Glomerular visceral epithelial cell (primary cell): ENCODE measurements at regions not wholly inside any gene's neighbourhood (a gene's known extent, or its start where the extent isn't known, plus 50 kb on each side); places are given as distances from the start of the nearest gene placed in this dataset.

Experiments used
- DNase-seq: peaks from one replicate; pipeline ENCODE4 v3.0.0-alpha.2; 2016; ENCODE audit errors: extremely low spot score

DNA sequence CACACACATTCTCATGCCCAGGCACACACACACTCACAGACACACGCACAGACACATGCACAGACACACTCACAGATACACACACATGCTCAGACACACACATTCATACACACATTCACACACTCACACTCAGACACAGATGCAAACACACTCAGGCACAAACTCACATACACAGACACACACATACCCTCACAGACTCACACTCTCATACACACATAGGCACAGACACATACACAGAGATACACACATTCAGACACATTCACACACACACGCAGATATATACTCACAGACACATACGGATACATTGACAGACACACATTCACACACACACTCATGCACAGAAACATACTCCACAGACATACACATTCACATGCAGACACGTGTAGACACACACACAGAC lies 89.6 kb downstream of the RBFOX3 start:
- DNase-seq = no peak

DNA sequence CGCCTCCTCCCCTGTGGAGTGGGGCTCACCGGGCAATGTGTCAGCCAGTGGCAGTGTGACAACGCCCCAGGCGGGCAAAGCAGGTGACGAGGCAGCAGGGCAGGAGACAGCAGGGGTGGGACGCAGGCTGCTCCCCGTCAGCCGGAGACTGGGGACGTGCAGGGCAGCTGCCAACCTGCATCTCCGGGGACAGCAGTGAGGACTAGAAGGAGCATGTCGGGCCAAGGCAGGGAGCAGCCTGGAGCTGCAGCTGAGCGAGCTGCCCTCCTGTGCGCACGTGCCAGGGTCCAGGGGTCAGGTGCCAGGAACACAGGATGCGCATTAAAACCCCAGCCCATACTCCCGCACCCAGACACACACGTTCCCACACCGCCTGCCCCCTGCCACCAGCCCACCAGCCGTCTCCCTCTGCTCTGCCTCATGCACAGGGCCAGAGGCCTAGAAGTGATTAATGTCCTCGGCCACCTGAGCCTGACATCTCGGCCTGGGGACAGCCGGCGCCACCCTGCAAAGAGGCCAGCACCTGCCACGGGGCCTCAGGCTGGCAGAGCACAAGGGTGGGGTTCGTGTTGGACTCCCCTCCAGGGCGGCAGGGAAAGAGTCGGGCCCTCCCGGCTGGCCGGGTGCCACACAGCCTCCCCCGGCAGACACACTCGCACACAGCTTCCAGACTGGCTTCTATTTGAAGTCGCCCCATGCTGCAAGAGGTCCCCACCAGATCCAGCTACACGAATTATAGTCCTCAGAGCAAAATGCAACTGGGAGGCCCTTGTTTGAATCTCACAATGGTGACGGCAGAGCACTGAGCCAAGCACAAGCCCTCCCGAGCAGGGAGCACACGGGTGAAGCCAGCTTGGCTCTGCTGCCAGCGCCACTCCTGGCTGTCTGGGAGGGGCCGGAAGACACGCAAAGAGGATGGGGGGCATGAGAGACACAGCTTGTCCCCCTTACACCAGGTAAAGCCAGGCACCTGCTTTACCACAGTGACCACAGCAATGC lies 90.4 kb downstream of the RBFOX3 start:
- DNase-seq = no peak

DNA sequence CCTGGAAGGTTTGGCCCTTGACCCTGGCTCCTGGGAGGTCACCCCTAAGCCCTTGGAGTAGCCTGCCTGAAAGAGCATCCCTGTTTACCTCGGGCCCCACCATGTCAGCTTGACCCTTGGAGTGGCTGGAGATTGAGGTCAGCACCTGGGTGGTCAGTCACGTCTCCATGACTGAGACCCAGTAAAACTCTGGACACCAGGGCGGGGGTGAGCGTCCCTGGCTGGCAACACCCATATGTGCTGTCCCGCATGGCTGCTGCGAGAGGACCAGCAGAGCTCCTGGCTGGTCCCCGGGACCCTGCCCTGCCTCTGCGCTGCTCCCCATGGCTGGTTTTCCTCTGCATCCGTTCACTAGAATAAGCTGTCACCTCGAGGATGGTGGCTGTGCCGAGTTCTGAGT lies 91.2 kb downstream of the RBFOX3 start:
- DNase-seq = no peak

DNA sequence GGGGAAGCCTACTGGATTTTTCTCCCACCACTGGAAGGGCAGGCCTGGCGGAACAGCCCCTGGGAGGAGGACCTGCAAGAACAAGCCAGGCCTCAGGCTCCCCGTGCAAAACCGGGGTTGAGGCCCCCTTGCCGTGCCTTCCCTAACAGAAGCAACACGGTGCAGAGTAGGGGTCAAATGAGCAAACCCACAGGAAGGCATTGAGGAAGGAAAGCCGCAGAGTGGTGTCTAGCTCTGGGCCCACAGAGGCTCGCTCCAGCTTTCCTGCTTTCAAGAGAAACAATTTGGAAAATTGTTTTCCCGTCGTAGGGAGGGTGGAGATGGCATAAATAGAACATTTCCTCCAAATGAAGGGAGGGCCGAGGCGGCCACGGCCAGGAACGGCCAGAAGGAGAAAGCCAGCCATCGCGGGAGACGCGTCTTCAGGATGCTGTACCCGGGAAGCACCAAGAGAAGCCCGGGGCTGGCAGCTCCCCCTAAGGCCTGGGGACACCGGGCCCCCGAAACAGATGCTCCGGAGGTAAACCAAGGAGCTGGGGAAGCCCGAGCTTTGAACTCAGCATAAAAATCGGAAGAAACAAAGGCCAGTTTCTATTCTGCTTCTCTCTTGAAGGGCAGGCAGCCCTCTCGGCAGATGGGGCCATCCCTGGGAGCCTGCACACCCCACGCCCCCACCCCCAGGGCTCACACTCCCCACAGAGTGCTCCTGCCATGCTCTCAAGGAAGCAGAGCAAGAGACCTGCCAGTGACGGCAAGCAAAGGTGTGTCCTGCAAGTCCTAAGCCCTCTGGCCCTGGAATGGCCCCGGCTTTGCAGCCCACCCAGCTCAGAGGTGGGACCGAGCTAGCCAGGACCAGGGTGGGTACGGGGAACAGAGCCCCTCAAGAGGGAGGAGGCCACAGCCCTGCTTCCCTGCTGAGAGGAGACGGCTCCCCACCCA lies 92.0 kb downstream of the RBFOX3 start:
- DNase-seq = no peak

DNA sequence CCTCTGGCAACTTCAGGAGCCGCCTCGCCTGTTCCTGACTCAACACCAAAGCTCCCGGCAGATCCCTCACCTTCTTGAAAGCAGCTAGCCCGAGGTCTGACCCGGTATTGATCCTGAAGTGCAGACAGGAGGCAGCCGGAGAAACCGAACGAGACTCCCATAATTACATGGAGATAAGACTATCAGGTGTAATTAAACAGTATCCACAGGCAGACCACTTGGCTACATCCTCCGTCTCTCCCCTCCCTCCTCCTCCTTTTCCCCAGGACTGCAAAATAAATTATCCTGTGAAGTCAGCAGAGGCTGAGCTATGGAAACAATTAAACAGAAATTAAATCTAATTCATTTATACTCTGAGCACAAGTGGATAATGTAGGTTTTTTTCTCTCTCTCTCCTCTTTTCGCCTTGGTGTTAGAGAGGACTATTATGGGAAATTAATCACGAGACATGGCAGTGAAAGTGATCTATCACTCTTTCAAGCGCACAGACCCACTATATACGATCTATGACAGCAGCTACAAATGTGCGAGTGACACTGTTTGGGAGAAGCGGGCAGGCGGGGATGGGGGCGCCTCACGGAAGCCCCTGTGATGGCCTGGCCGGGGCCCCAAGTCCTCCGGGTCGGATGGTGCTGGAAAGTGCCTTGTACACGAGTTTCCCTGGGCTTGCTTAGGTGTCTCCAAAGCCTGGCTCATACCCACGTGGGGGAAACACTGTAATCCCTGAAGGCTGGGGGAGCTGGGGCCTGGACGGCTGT lies 92.8 kb downstream of the RBFOX3 start:
- DNase-seq = no peak

DNA sequence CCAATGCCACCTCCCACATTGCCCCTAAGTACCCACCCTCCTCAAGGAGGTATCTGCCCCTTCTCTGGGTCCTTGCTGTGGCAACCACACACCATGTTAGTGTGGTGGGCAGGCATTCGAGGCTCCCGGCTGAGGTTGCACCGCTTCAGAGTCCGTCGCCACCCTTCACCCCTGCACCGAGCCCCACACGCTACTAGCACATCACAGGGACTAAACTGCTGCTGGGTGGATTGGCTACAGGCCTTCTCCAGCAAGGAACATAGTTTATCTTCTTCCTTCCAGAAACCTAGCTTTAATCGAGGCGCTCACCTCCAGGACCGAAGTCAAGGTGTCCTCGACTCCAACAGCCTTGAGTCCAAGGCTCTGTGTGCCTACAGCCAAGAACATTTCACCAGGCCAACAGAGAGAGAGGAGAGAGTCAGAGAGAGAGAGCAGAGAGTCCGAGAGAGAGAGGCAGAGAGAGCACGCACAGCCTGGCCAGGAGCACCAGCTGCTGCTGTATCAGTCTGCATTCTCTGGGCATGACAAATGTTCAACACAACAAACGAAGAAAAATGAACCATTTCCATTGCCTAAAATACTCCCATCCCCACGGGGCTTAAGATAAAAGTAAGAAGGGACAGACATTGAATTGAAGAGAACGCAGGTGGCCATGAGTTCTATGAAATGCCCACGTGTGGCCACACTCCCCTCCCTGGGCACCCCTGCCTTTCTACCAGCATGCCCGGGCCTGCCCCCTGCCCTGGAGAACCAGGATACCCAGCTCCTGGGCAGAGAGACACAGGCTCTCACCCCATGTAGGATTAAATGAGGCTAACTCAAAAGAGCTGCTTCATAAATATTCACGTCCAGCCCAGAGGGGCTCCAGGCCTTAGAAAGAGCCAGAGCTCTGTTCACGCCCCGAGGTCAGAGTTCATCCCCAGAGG lies 94.9 kb downstream of the RBFOX3 start:
- DNase-seq = no peak

DNA sequence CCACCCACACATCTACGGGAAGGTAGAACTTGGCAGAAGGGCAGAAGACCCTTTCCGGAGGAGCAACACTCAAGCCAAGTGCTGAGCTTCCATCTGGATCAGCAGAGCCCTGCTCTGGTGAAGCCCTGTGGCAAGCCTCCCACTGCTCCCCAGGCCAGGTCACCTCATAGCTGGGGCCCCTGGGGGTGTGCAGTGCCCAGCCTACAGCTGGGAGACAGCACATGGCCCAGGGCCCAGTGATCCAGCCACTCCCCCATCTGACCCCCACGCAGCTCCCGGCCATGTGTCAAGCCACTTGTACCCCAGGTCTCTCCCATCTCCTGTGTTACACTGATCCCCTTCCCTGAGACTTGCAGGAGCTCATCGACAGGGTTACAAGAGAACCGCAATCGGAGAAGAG lies 95.7 kb downstream of the RBFOX3 start:
- no peak for DNase-seq

DNA sequence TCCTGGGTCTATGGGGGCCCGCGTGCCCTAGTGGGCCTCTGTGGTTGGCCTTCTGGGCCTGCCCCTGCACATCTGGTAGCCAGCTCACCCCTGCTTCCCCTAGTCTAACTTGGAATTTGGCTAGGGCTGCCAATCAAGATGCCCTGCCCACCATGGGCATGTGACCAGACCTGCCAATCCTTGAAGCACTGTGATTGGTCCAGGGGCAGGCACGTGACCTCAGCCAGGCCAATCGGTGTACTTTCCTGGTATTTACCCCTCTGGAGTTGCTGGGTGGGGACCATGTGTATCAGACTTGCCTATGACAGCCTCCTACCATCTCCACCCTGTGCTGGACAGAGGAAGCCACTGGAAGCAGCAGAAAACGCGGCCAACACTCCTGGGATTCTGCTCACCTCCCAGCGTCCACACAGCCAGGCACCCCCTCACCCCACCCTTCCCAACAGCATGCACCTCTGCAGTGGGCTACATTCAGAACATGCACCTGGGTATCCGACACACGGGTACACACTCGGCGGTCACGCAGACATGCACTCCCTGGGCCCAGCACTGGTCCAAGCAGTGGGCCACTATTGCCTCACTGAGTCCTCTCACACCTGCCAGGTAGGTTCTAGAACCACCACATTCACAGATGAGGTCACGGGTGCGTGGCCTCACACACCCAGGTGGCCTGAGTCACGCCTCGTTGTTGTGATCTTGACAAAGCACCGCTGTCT lies 96.9 kb downstream of the RBFOX3 start:
- DNase-seq = no peak

DNA sequence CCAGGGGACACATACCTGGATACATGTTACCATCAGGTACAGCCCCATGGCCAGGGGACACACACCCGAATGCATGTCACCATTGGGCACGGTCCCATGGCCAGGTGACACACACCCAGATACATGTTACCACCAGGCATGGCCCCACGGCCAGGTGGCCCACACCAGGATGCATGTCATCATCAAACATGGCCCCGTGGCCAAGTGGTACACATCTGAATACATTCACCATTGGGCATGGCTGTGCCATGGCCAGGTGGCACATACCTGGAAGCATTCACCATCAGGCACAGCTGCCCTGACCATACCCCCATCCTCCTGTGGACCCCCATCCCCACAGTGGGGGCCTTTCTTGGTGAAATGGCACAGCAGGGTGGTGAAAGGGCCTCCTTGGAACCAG lies 97.6 kb downstream of the RBFOX3 start:
- no peak for DNase-seq

DNA sequence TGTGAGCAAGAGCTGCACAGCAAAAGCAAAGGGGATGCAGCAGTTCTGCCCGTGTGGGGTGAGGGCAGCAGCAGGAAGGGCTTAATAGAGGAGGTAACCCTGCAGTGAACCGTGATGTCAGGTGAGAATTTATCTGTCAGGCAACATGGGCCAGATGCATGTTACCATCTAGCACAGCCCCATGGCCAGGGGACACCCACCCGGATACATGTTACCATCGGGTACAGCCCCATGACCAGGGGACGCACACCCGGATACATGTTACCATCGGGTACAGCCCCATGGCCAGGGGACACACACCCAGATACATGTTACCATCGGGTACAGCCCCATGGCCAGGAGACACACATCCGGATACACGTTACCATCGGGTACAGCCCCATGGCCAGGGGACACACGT lies 99.4 kb downstream of the RBFOX3 start:
- DNase-seq = no peak

DNA sequence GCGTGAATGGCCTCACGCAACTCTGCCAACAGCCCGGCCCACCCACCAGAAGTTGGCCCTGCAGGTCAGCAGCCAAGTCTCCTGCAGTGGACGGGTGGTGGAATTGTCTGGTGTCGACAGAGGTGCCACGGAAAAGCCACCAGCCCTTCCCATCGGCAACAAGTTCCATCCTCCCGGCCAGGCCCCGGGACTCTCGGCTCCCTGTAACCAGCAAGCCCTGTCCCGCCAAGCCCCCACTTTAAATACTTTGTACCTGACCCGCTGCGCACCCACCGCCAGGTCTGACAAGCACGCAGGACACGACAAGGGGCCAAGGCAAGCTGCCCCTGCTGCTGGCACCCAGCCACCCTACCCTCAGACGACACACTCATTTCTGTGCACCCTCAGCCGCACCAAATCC lies 100.8 kb downstream of the RBFOX3 start:
- DNase-seq = no peak

DNA sequence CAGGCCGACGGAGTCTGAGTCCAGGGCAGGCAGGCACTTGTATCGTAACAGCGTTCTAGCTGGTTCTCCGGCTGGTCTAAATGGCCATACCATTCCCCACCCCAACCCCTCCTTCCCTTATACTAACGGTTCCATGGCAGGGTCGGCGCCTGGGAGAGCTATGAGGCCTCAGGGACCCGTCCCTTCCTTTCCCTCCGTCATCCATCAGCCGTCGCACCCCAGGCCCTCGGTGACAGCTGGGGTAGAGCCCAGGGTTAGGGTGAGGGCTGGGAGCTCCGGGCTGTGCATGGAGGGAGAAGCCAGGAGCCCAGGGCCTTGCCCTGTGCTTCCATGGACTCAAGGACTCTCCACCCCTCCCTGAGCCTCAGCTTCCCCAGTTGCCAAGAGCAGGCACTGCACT lies 101.4 kb downstream of the RBFOX3 start:
- DNase-seq = no peak

DNA sequence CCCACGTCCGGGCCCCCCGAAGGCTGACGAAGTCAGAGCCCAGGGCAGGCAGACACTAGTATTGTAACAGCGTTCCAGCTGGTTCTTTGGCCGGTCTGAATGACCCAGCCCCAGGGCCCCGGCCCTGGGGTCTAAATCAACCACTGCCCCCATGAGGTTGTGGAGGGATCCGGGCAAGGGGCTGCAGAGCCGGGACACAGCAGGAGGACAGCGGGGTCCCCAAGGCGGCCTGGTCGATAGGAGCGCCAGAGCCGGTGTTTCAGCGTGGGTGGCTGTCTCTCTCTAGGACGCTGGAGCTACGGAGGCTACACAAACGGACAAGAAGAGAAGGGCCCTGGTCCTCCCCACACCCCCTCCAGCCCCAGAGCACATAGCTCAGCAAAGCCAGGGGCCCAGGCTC lies 101.8 kb downstream of the RBFOX3 start:
- DNase-seq = no peak

DNA sequence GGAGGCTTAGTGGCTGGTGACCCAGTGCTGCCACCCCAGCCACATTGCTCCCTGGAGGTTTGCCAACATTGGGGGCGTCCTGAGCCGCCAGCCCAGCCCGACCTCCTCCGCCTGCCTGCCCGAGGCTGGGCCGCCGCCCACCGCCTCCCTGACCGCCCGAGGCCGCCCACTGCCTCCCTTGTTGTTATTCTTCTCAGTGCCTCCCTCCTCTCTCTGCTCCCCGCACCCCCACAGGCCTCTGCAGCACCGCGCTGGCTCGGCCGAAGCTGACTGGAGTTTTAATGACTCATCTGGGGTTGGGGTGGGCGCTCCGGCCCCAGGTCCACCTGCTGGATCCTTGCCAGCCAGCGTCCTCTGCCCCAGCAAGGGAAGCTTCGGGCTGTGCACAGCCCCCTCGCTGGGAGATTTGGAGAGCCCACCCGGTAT lies 102.5 kb downstream of the RBFOX3 start:
- DNase-seq = no peak

DNA sequence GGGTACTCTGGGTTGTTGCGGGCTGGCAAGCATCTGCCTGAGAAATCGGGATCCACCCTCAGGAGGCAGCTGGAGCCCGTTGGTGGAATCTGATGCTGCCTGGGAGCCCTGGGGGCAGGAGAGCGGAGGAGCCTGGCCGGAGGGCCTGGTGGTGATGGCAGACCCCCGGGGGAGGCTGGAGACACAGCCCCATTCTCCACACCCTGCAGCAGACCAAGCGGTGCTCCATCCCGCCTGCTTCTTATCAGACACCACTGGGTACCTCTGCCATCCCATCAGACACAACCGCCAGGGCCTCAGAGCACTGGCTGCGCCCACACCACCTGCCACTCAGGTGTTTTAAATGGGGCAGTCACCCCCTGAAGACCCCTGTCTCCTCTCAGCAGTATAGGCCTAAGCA lies 103.9 kb downstream of the RBFOX3 start:
- no peak for DNase-seq

DNA sequence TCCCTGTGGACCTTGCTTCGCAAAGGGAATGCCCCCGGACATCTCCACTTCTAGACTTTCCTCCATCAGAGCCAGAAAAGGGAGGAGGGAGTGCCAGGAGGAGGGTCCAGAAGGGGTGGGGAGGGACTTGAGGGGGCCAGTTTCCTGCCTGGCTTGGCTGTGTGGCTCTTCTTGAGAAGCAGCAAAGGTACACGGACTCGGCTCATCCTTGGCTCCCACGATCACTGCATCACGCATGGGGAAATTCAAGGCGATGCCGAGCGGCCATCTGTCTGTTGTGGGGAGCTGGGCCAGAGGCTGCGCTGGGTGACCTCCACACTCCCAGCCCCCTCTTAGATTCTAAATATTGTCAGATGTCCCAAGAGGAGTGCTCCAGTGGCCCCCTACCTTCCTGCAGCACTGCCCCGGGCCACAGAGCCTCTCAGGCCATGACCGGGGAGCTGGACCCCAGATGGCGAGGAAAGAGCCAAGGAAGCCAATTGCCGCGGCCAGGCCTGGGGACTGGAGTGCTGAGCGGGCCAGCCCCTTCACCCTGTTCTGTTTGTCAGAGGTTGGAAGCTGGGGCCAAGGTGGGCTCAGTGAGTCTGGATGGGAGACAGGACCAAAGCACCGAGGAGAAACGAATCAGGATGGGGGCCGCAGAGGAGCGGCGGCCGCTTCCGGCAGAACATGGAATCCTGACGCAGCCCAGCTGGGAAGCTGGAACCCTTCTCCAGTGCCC lies 104.5 kb downstream of the RBFOX3 start:
- DNase-seq = no peak

DNA sequence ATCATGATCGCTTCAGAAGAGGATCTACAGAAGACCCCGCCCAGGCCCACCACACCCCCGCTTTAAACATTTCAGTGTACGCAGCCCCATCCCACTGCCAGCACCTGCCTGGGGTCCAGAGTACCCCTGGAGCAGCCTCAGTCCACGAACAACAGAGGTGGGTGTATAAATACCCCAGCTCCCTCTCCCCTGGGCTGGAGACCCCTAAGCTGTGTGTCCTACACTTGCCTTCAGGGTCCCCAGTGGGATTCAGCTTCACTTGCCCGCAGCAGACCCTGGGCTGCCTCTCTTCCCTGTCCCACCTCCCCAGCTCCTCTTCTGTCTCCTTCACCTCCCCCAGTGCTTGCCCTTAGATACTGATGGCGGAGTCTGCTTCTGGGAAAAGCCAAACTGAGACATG lies 105.7 kb downstream of the RBFOX3 start:
- no peak for DNase-seq

DNA sequence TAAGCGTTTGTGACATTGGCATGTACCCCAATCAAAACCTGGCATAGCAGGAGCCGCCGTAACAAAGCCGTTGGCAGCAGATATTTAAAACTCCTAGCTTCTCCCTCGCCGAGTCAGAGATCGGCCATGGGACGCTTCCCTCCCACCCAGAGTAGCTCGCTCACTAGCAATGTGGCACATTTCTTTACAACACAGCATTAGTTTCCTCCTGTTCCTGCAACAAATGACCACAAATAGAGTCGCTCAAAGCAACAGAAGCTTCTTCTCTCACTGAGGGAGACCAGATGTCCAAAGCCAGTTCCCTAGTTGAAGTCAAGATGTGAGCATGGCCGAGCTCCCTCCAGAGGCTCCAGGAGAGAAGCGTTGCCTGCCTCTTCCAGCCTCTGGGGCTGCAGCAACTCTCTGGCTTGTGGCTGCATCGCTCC lies 106.7 kb downstream of the RBFOX3 start:
- DNase-seq = no peak

DNA sequence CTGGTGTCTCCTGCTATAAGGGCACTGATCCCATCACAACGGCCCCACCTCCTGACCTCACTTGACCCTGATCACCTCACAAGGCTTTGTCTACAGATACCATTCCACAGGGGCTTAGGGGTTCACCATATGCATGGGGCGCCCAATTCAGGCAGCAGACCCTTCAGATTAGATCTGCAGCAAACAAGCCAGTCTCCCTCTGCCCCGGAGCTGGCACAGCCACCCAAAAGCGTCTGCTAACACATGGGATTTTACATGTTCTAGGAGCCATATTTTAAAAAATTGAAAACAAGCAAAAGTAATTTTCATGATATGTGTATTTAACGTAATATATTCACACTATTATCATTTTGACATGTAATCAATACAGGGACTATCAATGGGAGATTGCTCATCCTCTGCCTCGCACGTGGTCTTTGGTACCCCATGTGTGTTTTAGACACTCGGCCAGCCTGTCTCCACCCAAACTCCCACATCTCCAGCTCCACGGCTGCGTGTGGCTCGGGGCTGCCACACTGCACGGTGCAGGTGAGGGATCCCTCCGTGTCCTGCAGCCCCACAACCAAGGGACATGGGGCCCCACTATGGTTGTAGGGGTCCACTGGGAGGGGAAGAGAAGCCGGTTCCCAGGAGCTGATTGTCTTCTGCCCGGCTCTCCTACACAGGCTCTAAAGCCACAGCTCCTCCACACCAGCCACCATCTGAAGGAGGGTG lies 107.6 kb downstream of the RBFOX3 start:
- no peak for DNase-seq
